ENCODE measurements at regions not wholly inside any gene's neighbourhood (a gene's known extent, or its start where the extent isn't known, plus 50 kb on each side); places are given as distances from the start of the nearest gene placed in this dataset.

- Mint-ChIP-seq H3K4me3 (no peak overlapping the region), H3K9me3 (no peaks in the 10 kb centered on the region)
- WGBS (ENCODE audit: extremely low coverage, insufficient read length, low lambda C conversion rate), result no CpG with 5 or more reads among the region's 2 CpGs
These were observed 1093.6 kb downstream of the TECRL start for GRCh38 chr4:63315651-63316050.

More at GRCh38 chr4:63315651-63316050, 1093.6 kb downstream of the TECRL start:
- Histone ChIP-seq H3K56ac (ENCODE audit: insufficient read length, low read depth, low read length) (no peak overlapping the region), H2BK20ac (ENCODE audit: low read depth, low read length, poor library complexity, severe bottlenecking) (no peak overlapping the region), H2AFZ (ENCODE audit: low read length) (no peak overlapping the region), H2BK12ac (ENCODE audit: insufficient read length, low read depth, low read length) (no peak overlapping the region), H3K14ac (ENCODE audit: insufficient read depth, low read length) (no peak overlapping the region), H2BK120ac (ENCODE audit: low read depth, low read length, poor library complexity, severe bottlenecking) (no peak overlapping the region), H3K9me3 (ENCODE audit: control insufficient read depth, low read depth, low read length) (no peaks in the 10 kb centered on the region), H2AK5ac (ENCODE audit: insufficient read length, low read length) (no peak overlapping the region), H3K9ac (ENCODE audit: extremely low read depth, insufficient read length, low read length) (no peak overlapping the region), H3K4ac (ENCODE audit: low read depth, low read length) (no peak overlapping the region), H3T11ph (ENCODE audit: low read length) (no peak overlapping the region), H4K8ac (replicated peaks; ENCODE audit: insufficient read length, low read depth, low read length) (no peak overlapping the region), H3K23me2 (ENCODE audit: insufficient read length, low read depth, low read length, poor library complexity, severe bottlenecking) (no peaks in the 10 kb centered on the region), H3K79me2 (ENCODE audit: insufficient read depth, low read length) (no peaks in the 10 kb centered on the region), H2BK5ac (ENCODE audit: insufficient read length, low read length) (no peak overlapping the region), H3K4me2 (ENCODE audit: insufficient read depth, insufficient read length, low read length) (no peak overlapping the region), H3K23ac (ENCODE audit: insufficient read length, low read depth, low read length) (no peak overlapping the region), H3K27ac (ENCODE audit: insufficient read length, low read depth, low read length) (no peak overlapping the region), H4K5ac (ENCODE audit: insufficient read length, low read depth, low read length) (no peak overlapping the region), H2BK15ac (ENCODE audit: low read depth, low read length) (no peak overlapping the region), H3K79me1 (ENCODE audit: insufficient read depth, low read depth, low read length, poor library complexity, severe bottlenecking) (no peaks in the 10 kb centered on the region), H3K18ac (ENCODE audit: insufficient read length, low read depth, low read length) (no peak overlapping the region), H4K20me1 (ENCODE audit: control insufficient read depth, insufficient read depth, insufficient read length) (no peaks in the 10 kb centered on the region), H3K4me1 (ENCODE audit: insufficient read depth, low read length) (no peaks in the 10 kb centered on the region), H3K27me3 (ENCODE audit: insufficient read depth, low read length) (no peaks in the 10 kb centered on the region), H4K91ac (ENCODE audit: insufficient read length, low read depth, low read length) (no peak overlapping the region)
- DNase-seq, result no peak
- no peak for TF ChIP-seq CTCF (conservative IDR thresholded peaks at IDR 0.05)
- no peaks in the 10 kb centered on the region for H3K36me3 Mint-ChIP-seq (ENCODE audit: insufficient read depth in 1 of 3, low read depth in 3 of 3)
- no peak overlapping the region for H3K27ac Mint-ChIP-seq
- no peaks in the 10 kb centered on the region for H3K4me1 Mint-ChIP-seq
- no peaks in the 10 kb centered on the region for H3K27me3 Mint-ChIP-seq (ENCODE audit: low read depth)

Measured in H9 (cell line).